ENCODE measurements at regions not wholly inside any gene's neighbourhood (a gene's known extent, or its start where the extent isn't known, plus 50 kb on each side); places are given as distances from the start of the nearest gene placed in this dataset.

DNA sequence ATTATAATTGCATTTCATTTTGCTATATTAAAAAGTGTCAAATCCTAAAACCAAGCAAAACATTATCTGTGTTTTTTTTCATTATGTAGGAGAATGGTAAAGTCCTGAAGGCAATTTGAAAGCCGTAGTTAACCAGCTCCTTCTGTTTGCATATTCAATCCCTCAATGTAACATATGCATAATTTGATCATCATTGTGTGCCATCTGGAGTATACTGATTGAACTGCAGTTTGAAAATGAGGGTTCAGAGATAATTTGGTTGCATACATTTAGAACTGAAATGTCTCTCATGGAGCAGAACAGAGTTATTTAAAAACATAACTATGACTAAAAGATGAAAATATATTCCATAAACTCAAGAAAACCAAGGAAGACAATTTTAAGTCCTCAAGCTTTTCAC lies 518.6 kb downstream of the GBE1 start:
- TF ChIP-seq POLR2AphosphoS5 (IDR thresholded peaks at IDR 0.05): no peak
- peak in 1 of 2 donors; percentile 10 for TF ChIP-seq CTCF (IDR thresholded peaks at IDR 0.05)

Data from suprapubic skin (tissue), 3 donors.